ENCODE measurements at regions not wholly inside any gene's neighbourhood (a gene's known extent, or its start where the extent isn't known, plus 50 kb on each side); places are given as distances from the start of the nearest gene placed in this dataset.
A peak's percentile ranks its signal among the peaks of the same experiment; 100 is the strongest.

- Histone ChIP-seq H3K79me2 (ENCODE audit: low read depth) (no peaks in the 10 kb centered on the region), H3K36me3 (ENCODE audit: low read depth) (no peaks in the 10 kb centered on the region), H3K9me2 (ENCODE audit: insufficient read depth) (no peaks in the 10 kb centered on the region), H3K9me3 (ENCODE audit: insufficient read depth, low read depth) (no peaks in the 10 kb centered on the region), H3K27ac (no peak overlapping the region), H3K4me3 (no peak overlapping the region), H3K4me1 (replicated peaks; ENCODE audit: insufficient read depth) (no peaks in the 10 kb centered on the region), H3K27me3 (ENCODE audit: insufficient read depth, low read depth) (no peaks in the 10 kb centered on the region), H4K20me1 (ENCODE audit: insufficient read depth) (no peaks in the 10 kb centered on the region), H2AFZ (peak overlapping the region; percentile 33; the same call in 1 of the 2 replicates), H3F3A (ENCODE audit: insufficient read depth, low read depth) (no peaks in the 10 kb centered on the region; the same call in 1 of the 2 replicates), H3K4me2 (no peak overlapping the region)
- TF ChIP-seq CTCF (conservative IDR thresholded peaks at IDR 0.05) (no peak), EZH2 (IDR thresholded peaks at IDR 0.05; ENCODE audit: low read depth) (no peak)
- ChIA-PET POLR2A (ENCODE audit: unreplicated experiment) (no interaction called here), CTCF (no interaction called here)
- BruUV-seq (replicated peaks): no TSS peak
- DNase-seq: peak in 1 of 2 experiments; percentile 49
- intact Hi-C loops (cut with micrococcal nuclease; ENCODE audit: unreplicated experiment): no loop called here
Measured at GRCh38 chr18:68215931-68216330, 499.0 kb downstream of the TMX3 start.

GRCh38 chr18:68186039-68186438 lies 528.9 kb downstream of the TMX3 start:
- H3K79me2 ChIP-seq (ENCODE audit: low read depth): no peaks in the 10 kb centered on the region
- TF ChIP-seq EZH2 (IDR thresholded peaks at IDR 0.05; ENCODE audit: low read depth) (no peak), CTCF (conservative IDR thresholded peaks at IDR 0.05) (no peak)
- no peaks in the 10 kb centered on the region for H3K9me2 ChIP-seq (ENCODE audit: insufficient read depth)
- ChIA-PET CTCF (no interaction called here), POLR2A (ENCODE audit: unreplicated experiment) (no interaction called here)
- H3K9me3 ChIP-seq (ENCODE audit: insufficient read depth, low read depth): no peaks in the 10 kb centered on the region
- H3F3A ChIP-seq (ENCODE audit: insufficient read depth, low read depth): no peaks in the 10 kb centered on the region
- no peaks in the 10 kb centered on the region for H3K27me3 ChIP-seq (ENCODE audit: insufficient read depth, low read depth)
- BruUV-seq (replicated peaks): no TSS peak
- H3K27ac ChIP-seq: no peak overlapping the region
- H2AFZ ChIP-seq: no peak overlapping the region
- DNase-seq: no peak
- H3K4me3 ChIP-seq: no peak overlapping the region
- no peaks in the 10 kb centered on the region for H4K20me1 ChIP-seq (ENCODE audit: insufficient read depth)
- H3K4me1 ChIP-seq (replicated peaks; ENCODE audit: insufficient read depth): no peaks in the 10 kb centered on the region
- intact Hi-C loops (cut with micrococcal nuclease; ENCODE audit: unreplicated experiment): no loop called here
- no peaks in the 10 kb centered on the region for H3K36me3 ChIP-seq (ENCODE audit: low read depth)
- no peak overlapping the region for H3K4me2 ChIP-seq

DNA sequence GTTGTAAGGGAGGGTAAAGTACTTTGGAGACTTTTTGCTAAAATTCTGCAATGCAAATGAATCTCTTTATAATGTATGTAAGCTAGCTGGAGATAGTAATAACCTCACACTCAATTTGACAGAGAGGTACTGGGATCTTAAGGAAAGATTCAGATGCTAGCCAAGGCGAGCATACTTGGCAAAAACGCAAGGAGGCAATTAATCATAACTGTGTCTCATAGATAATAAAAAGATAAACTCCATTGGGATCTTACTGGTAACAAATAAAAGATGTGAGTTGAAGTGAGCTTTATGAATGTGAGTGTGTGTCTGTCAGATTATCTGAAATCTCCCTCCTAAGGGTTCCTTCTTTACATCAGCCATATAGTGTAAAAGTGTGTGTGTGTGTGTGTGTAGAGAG lies 533.0 kb downstream of the TMX3 start:
- CTCF ChIA-PET: no interaction called here
- no peak overlapping the region for H3K4me3 ChIP-seq
- DNase-seq: no peak
- BruUV-seq (replicated peaks): no TSS peak
- TF ChIP-seq EZH2 (IDR thresholded peaks at IDR 0.05; ENCODE audit: low read depth): no peak
- TF ChIP-seq CTCF (conservative IDR thresholded peaks at IDR 0.05): no peak
- no peak overlapping the region for H3K27ac ChIP-seq
- H3K9me3 ChIP-seq (ENCODE audit: insufficient read depth, low read depth): no peaks in the 10 kb centered on the region
- no peaks in the 10 kb centered on the region for H3K79me2 ChIP-seq (ENCODE audit: low read depth)
- H2AFZ ChIP-seq: no peak overlapping the region
- H3K4me2 ChIP-seq: no peak overlapping the region
- no peaks in the 10 kb centered on the region for H3F3A ChIP-seq (ENCODE audit: insufficient read depth, low read depth)
- intact Hi-C loops (cut with micrococcal nuclease; ENCODE audit: unreplicated experiment): no loop called here
- no peaks in the 10 kb centered on the region for H3K36me3 ChIP-seq (ENCODE audit: low read depth)
- POLR2A ChIA-PET (ENCODE audit: unreplicated experiment): no interaction called here
- no peaks in the 10 kb centered on the region for H4K20me1 ChIP-seq (ENCODE audit: insufficient read depth)
- H3K27me3 ChIP-seq (ENCODE audit: insufficient read depth, low read depth): no peaks in the 10 kb centered on the region
- no peaks in the 10 kb centered on the region for H3K9me2 ChIP-seq (ENCODE audit: insufficient read depth)
- H3K4me1 ChIP-seq (replicated peaks; ENCODE audit: insufficient read depth): no peaks in the 10 kb centered on the region
